GM23248 (cell line): ENCODE measurements at regions not wholly inside any gene's neighbourhood (a gene's known extent, or its start where the extent isn't known, plus 50 kb on each side); places are given as distances from the start of the nearest gene placed in this dataset.
"Not testable (repeated sequence)": the region's sequence is repeated elsewhere in the genome, so short reads cannot be mapped to it uniquely, and the experiment has no call there.

Source experiments
- DNase-seq: peaks from one replicate; pipeline ENCODE4 v3.0.0-alpha.2; 2015
- H2AFZ ChIP-seq: fragments of 200-600 bp; sonication (generic); 2 replicates; pipeline ENCODE4 v1.6.1; 2016; ENCODE audit warnings: antibody characterized with exemption
- H3F3A ChIP-seq: fragments of 200-600 bp; sonication (generic); 2 replicates; pipeline ENCODE4 v1.6.1; 2016; ENCODE audit warnings: mild to moderate bottlenecking, antibody characterized with exemption, mixed run types; ENCODE audit not compliant: insufficient read depth
- H3K27ac ChIP-seq: fragments of 200-600 bp; sonication (generic); 2 replicates; pipeline ENCODE4 v1.5.1; 2016; ENCODE audit warnings: mild to moderate bottlenecking
- H3K27me3 ChIP-seq: fragments of 200-600 bp; sonication (generic); replicated peaks from 2 replicates; pipeline ENCODE4 v1.6.1; 2016; ENCODE audit warnings: mild to moderate bottlenecking; ENCODE audit not compliant: insufficient read depth
- H3K36me3 ChIP-seq: fragments of 200-600 bp; sonication (generic); 2 replicates; pipeline ENCODE4 v1.6.1; 2016; ENCODE audit warnings: low read depth, mild to moderate bottlenecking
- H3K4me1 ChIP-seq: fragments of 200-600 bp; sonication (generic); 2 replicates; pipeline ENCODE4 v1.6.1; 2016; ENCODE audit warnings: mild to moderate bottlenecking; ENCODE audit not compliant: insufficient read depth
- H3K4me2 ChIP-seq: fragments of 200-600 bp; sonication (generic); one replicate; pipeline ENCODE4 v1.6.1; 2016; ENCODE audit warnings: mild to moderate bottlenecking; ENCODE audit not compliant: unreplicated experiment
- H3K4me3 ChIP-seq: fragments of 200-600 bp; sonication (generic); 2 replicates; pipeline ENCODE4 v1.5.1; 2016; ENCODE audit warnings: mild to moderate bottlenecking
- H3K79me2 ChIP-seq: fragments of 200-600 bp; sonication (generic); 2 replicates; pipeline ENCODE4 v1.6.1; 2016; ENCODE audit warnings: mild to moderate bottlenecking; ENCODE audit not compliant: insufficient read depth
- H3K9ac ChIP-seq: fragments of 200-600 bp; sonication (generic); 2 replicates; pipeline ENCODE4 v1.6.1; 2016; ENCODE audit warnings: mild to moderate bottlenecking
- H3K9me2 ChIP-seq: fragments of 200-600 bp; sonication (generic); 2 replicates; pipeline ENCODE4 v1.6.1; 2016; ENCODE audit warnings: mixed run types, mild to moderate bottlenecking, moderate library complexity; ENCODE audit not compliant: insufficient read depth
- H3K9me3 ChIP-seq: fragments of 200-600 bp; sonication (generic); one replicate; pipeline ENCODE4 v1.6.1; 2017; ENCODE audit warnings: low read depth
- H4K20me1 ChIP-seq: fragments of 200-600 bp; sonication (generic); 2 replicates; pipeline ENCODE4 v1.6.0; 2016; ENCODE audit not compliant: insufficient read depth
- EZH2 ChIP-seq: fragments of 200-600 bp; sonication (generic); IDR thresholded peaks from 2 replicates; pipeline ENCODE4 v1.6.1; 2018; ENCODE audit warnings: antibody characterized with exemption, mild to moderate bottlenecking; ENCODE audit not compliant: insufficient read depth, poor library complexity, severe bottlenecking
- EZH2phosphoT487 ChIP-seq: fragments of 200-600 bp; sonication (generic); IDR thresholded peaks from 2 replicates; pipeline ENCODE4 v1.6.1; 2018; ENCODE audit warnings: antibody characterized with exemption, moderate library complexity, mild to moderate bottlenecking, low read depth; ENCODE audit not compliant: insufficient read depth
- WGBS, 2 experiments: methylation state at CpG; one replicate each; pipeline ENCODE4 v1.1.6; 2015 to 2017; ENCODE audit warnings: low lambda C conversion rate in 2 of 2, low coverage in 1 of 2; ENCODE audit errors: missing lambda C conversion rate in 2 of 2; 5-methylcytosine and 5-hydroxymethylcytosine counted together
- in situ Hi-C: fragments of 300-500 bp; cut with MboI; formaldehyde crosslinking; loops from 2 replicates; pipeline ENCODE4 v1.15.0; 2020

DNA sequence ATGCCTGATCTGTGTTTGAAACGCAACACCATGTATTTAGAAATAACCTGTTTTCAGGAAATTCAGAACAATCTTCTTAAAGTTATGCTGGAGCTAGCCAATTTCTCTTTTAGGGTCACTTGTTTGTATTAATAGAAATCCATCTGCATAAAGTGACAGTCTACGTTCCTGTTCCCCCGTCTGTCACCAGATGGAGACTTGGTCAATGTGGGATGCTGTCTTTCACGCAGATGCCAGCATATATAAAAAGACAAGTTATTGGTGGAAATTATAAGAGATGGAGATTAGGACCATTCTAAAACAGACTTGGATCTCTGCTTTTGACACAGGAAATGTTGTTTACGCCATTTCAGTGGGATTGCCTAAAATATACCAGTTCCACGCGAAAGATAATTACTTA lies 162.5 kb upstream of the STMND1 start:
- in situ Hi-C loops, result no loop called here
- Histone ChIP-seq H2AFZ (no peak overlapping the region), H3K9ac (no peak overlapping the region), H4K20me1 (no peaks in the 10 kb centered on the region), H3F3A (peaks cover 8% of the 10 kb centered on the region), H3K27me3 (no peaks in the 10 kb centered on the region), H3K9me3 (no peaks in the 10 kb centered on the region), H3K9me2 (no peaks in the 10 kb centered on the region), H3K4me1 (no peaks in the 10 kb centered on the region), H3K36me3 (no peaks in the 10 kb centered on the region), H3K4me2 (no peak overlapping the region), H3K79me2 (no peaks in the 10 kb centered on the region), H3K27ac (no peak overlapping the region), H3K4me3 (no peak overlapping the region)
- no peak for DNase-seq
- TF ChIP-seq EZH2 (no peak), EZH2phosphoT487 (no peak)
- WGBS, 2 experiments, result 72 to 77% methylated on average over 7 of the region's 7 CpGs

- Histone ChIP-seq H3K27ac (no peak overlapping the region), H3K9me3 (no peaks in the 10 kb centered on the region), H3K27me3 (no peaks in the 10 kb centered on the region), H3K4me1 (peaks cover 3% of the 10 kb centered on the region; the same call in 1 of the 2 replicates), H3K79me2 (no peaks in the 10 kb centered on the region), H3K4me2 (no peak overlapping the region), H3K36me3 (no peaks in the 10 kb centered on the region), H2AFZ (no peak overlapping the region), H3K9ac (no peak overlapping the region), H3K9me2 (no peaks in the 10 kb centered on the region), H4K20me1 (no peaks in the 10 kb centered on the region), H3K4me3 (no peak overlapping the region), H3F3A (0 out of 2 replicates have a peak, but pooled peaks cover 4% of the 10 kb centered on the region)
- TF ChIP-seq EZH2 (no peak), EZH2phosphoT487 (no peak)
- in situ Hi-C loops, result no loop called here
- WGBS, 2 experiments, result 95 to 96% methylated on average over 3 of the region's 3 CpGs
- no peak for DNase-seq
Observed at GRCh38 chr6:16936893-16937292, 165.0 kb upstream of the STMND1 start.

DNA sequence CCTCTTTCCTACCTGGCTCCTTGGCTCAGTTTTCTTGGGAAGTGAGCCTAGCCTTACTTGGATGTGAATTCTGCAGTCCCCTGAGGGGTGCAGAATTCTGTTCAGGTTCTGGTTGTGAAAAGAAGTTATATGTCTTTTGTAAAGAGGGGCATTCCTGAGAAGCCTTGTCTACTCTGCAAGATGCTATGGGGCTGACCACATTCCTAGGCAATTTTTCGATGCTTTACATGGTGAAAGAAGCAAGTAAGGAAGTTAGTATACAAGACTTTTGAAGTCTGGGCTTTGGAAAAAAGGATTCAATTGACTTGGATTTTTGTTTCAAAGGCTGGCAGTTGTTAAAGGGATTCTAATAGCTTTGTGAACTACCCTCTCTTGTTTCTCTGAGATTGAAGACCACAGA lies 167.9 kb upstream of the STMND1 start:
- H2AFZ ChIP-seq, result no peak overlapping the region
- no peak overlapping the region for H3K4me3 ChIP-seq
- H3K4me1 ChIP-seq, result peaks cover 13% of the 10 kb centered on the region
- in situ Hi-C loops, result no loop called here
- H3F3A ChIP-seq, result peaks cover 12% of the 10 kb centered on the region
- H3K27ac ChIP-seq, result no peak overlapping the region
- H3K9me2 ChIP-seq, result no peaks in the 10 kb centered on the region
- H3K36me3 ChIP-seq, result no peaks in the 10 kb centered on the region
- WGBS, 2 experiments, result 23 to 30% methylated on average over 1 of the region's 1 CpG
- DNase-seq, result peak; percentile 17
- H3K9me3 ChIP-seq, result no peaks in the 10 kb centered on the region
- no peaks in the 10 kb centered on the region for H3K79me2 ChIP-seq
- no peak for TF ChIP-seq EZH2phosphoT487
- TF ChIP-seq EZH2, result no peak
- H3K9ac ChIP-seq, result no peak overlapping the region
- no peak overlapping the region for H3K4me2 ChIP-seq
- H3K27me3 ChIP-seq, result no peaks in the 10 kb centered on the region
- no peaks in the 10 kb centered on the region for H4K20me1 ChIP-seq

- H3K27ac ChIP-seq, result no peak overlapping the region
- no peaks in the 10 kb centered on the region for H3K79me2 ChIP-seq
- H3F3A ChIP-seq, result peaks cover 17% of the 10 kb centered on the region
- in situ Hi-C loops, result no loop called here
- no peak for DNase-seq
- H3K36me3 ChIP-seq, result no peaks in the 10 kb centered on the region
- no peaks in the 10 kb centered on the region for H4K20me1 ChIP-seq
- no peak overlapping the region for H3K9ac ChIP-seq
- no peak overlapping the region for H3K4me3 ChIP-seq
- H3K9me3 ChIP-seq, result no peaks in the 10 kb centered on the region
- H3K9me2 ChIP-seq, result no peaks in the 10 kb centered on the region
- peaks cover 14% of the 10 kb centered on the region for H3K4me1 ChIP-seq
- no peak overlapping the region for H2AFZ ChIP-seq
- WGBS, 2 experiments, result 48 to 54% methylated on average over 4 of the region's 4 CpGs
- no peaks in the 10 kb centered on the region for H3K27me3 ChIP-seq
- no peak for TF ChIP-seq EZH2phosphoT487
- TF ChIP-seq EZH2, result no peak
- H3K4me2 ChIP-seq, result no peak overlapping the region
Observed at GRCh38 chr6:16933532-16933931, 168.3 kb upstream of the STMND1 start.

DNA sequence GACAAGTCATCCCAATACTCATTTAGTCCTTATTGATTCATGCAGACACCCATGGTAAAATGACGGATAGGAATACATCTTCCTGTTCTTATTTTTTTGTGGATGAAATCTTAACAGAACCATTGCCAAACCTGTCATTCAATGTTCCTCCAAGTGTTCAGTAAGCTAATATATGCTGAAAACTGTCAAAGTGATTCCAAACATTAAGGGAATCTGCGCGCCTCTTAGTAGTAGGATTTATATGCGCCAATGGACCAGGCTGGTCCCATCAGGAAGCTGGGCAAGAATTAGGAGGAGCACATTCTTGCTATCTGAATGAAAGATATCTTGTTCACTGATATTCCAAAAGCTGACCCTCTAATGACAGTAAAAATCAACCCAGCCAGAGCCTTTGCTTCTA lies 168.9 kb upstream of the STMND1 start:
- H3K9me2 ChIP-seq, result no peaks in the 10 kb centered on the region
- TF ChIP-seq EZH2phosphoT487, result no peak
- TF ChIP-seq EZH2, result no peak
- no peak overlapping the region for H3K4me2 ChIP-seq
- no peaks in the 10 kb centered on the region for H3K9me3 ChIP-seq
- no peak overlapping the region for H2AFZ ChIP-seq
- no peak overlapping the region for H3K27ac ChIP-seq
- no peak for DNase-seq
- H3K4me3 ChIP-seq, result no peak overlapping the region
- H3K36me3 ChIP-seq, result no peaks in the 10 kb centered on the region
- H3K79me2 ChIP-seq, result no peaks in the 10 kb centered on the region
- H3K27me3 ChIP-seq, result no peaks in the 10 kb centered on the region
- in situ Hi-C loops, result no loop called here
- H3F3A ChIP-seq, result peaks cover 21% of the 10 kb centered on the region
- H3K4me1 ChIP-seq, result peaks cover 14% of the 10 kb centered on the region
- 99 to 100% methylated on average over 4 of the region's 4 CpGs for WGBS, 2 experiments
- no peaks in the 10 kb centered on the region for H4K20me1 ChIP-seq
- H3K9ac ChIP-seq, result no peak overlapping the region

DNA sequence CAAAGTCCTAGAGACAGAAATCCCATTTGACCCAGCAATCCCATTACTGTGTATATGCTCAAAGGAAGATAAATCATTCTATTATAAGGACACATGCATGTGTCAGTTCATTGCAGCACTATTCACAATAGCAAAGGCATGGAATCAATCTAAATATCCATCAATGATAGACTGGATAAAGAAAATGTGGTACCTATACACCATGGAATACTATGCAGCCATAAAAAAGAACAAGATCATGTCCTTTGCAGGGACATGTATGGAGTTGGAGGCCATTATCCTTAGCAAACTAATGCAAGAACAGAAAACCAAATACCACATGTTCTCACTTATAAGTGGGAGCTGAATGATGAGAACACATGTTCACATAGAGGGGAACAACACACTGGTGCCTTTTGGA lies 169.8 kb upstream of the ATXN1 start:
- in situ Hi-C loops, H2AFZ ChIP-seq, H3K4me3 ChIP-seq, H3K4me2 ChIP-seq, H3K9me2 ChIP-seq, H3K27me3 ChIP-seq, H3K27ac ChIP-seq, DNase-seq, H4K20me1 ChIP-seq, H3K79me2 ChIP-seq, H3K9me3 ChIP-seq, H3K36me3 ChIP-seq, H3K9ac ChIP-seq: not testable (repeated sequence)
- peaks cover 14% of the 10 kb centered on the region for H3K4me1 ChIP-seq
- peaks cover 21% of the 10 kb centered on the region for H3F3A ChIP-seq
